ENCODE measurements at regions not wholly inside any gene's neighbourhood (a gene's known extent, or its start where the extent isn't known, plus 50 kb on each side); places are given as distances from the start of the nearest gene placed in this dataset.
"Not testable (repeated sequence)": the region's sequence is repeated elsewhere in the genome, so short reads cannot be mapped to it uniquely, and the experiment has no call there.

GRCh38 chr14:49036984-49037516, 549.1 kb downstream of the RPS29 start:
- FAIRE-seq (no peak), DNase-seq (ENCODE audit: insufficient read length, low spot score) (no peak)
- TF ChIP-seq CTCF (IDR thresholded peaks at IDR 0.05; ENCODE audit: insufficient read depth, missing control alignments): no peak

GRCh38 chr14:49036266-49036665, 549.9 kb downstream of the RPS29 start:
- FAIRE-seq (no peak), DNase-seq (ENCODE audit: insufficient read length, low spot score) (no peak)
- TF ChIP-seq CTCF (IDR thresholded peaks at IDR 0.05; ENCODE audit: insufficient read depth, missing control alignments): no peak

- DNase-seq (ENCODE audit: insufficient read length, low spot score) (no peak), FAIRE-seq (no peak)
- TF ChIP-seq CTCF (IDR thresholded peaks at IDR 0.05; ENCODE audit: insufficient read depth, missing control alignments): no peak
These were observed 553.0 kb downstream of the RPS29 start for GRCh38 chr14:49033131-49033530.

- FAIRE-seq; DNase-seq (ENCODE audit: insufficient read length, low spot score): not testable (repeated sequence)
These were observed 554.5 kb downstream of the RPS29 start for GRCh38 chr14:49031710-49032109.

GRCh38 chr14:49019467-49020115, 566.6 kb downstream of the RPS29 start:
- no peak for DNase-seq (ENCODE audit: insufficient read length, low spot score)
- no peak for TF ChIP-seq CTCF (IDR thresholded peaks at IDR 0.05; ENCODE audit: insufficient read depth, missing control alignments)
- no peak for FAIRE-seq

- DNase-seq (ENCODE audit: insufficient read length, low spot score) (no peak), FAIRE-seq (peak; percentile 46)
- TF ChIP-seq CTCF (IDR thresholded peaks at IDR 0.05; ENCODE audit: insufficient read depth, missing control alignments): no peak
These were observed 568.7 kb downstream of the RPS29 start for GRCh38 chr14:49017447-49017846.

- DNase-seq (ENCODE audit: insufficient read length, low spot score) (no peak), FAIRE-seq (no peak)
- no peak for TF ChIP-seq CTCF (IDR thresholded peaks at IDR 0.05; ENCODE audit: insufficient read depth, missing control alignments)
These were observed 569.8 kb downstream of the RPS29 start for GRCh38 chr14:49016381-49016780.
